Ecto neural progenitor cell (in vitro differentiated cells): ENCODE measurements at regions not wholly inside any gene's neighbourhood (a gene's known extent, or its start where the extent isn't known, plus 50 kb on each side); places are given as distances from the start of the nearest gene placed in this dataset.
"Not testable (repeated sequence)": the region's sequence is repeated elsewhere in the genome, so short reads cannot be mapped to it uniquely, and the experiment has no call there.

Source experiments
- DNase-seq: peaks from one replicate; pipeline ENCODE4 v3.0.0-alpha.2; 2018; ENCODE audit warnings: low spot score

- not testable (repeated sequence) for DNase-seq
Measured at GRCh38 chr3:94846251-94846650, 783.4 kb downstream of the NSUN3 start.

GRCh38 chr3:94862703-94863102 is 799.8 kb downstream of the NSUN3 start:
- no peak for DNase-seq

- no peak for DNase-seq
Measured at GRCh38 chr3:94869059-94869547, 806.2 kb downstream of the NSUN3 start.

GRCh38 chr3:94873751-94874150 is 810.9 kb downstream of the NSUN3 start:
- no peak for DNase-seq

- DNase-seq, result no peak
Measured at GRCh38 chr3:94875149-94875548, 812.3 kb downstream of the NSUN3 start.

GRCh38 chr3:94887065-94887464 is 824.2 kb downstream of the NSUN3 start:
- DNase-seq, result no peak

GRCh38 chr3:94896994-94897393 is 834.1 kb downstream of the NSUN3 start:
- no peak for DNase-seq

GRCh38 chr3:94904156-94904674 is 841.4 kb downstream of the NSUN3 start:
- no peak for DNase-seq

- DNase-seq, result no peak
Measured at GRCh38 chr3:94909726-94910125, 846.9 kb downstream of the NSUN3 start.

GRCh38 chr3:94912656-94913055 is 849.8 kb downstream of the NSUN3 start:
- no peak for DNase-seq

GRCh38 chr3:94927175-94927574 is 864.3 kb downstream of the NSUN3 start:
- no peak for DNase-seq

GRCh38 chr3:94928921-94929320 is 866.1 kb downstream of the NSUN3 start:
- DNase-seq, result no peak

GRCh38 chr3:94935738-94936580 is 873.1 kb downstream of the NSUN3 start:
- DNase-seq, result no peak

- no peak for DNase-seq
Measured at GRCh38 chr3:94937980-94938379, 875.1 kb downstream of the NSUN3 start.

- no peak for DNase-seq
Measured at GRCh38 chr3:94946683-94947082, 883.8 kb downstream of the NSUN3 start.

- no peak for DNase-seq
Measured at GRCh38 chr3:94961423-94962100, 898.7 kb downstream of the NSUN3 start.

GRCh38 chr3:94965867-94966475 is 903.1 kb downstream of the NSUN3 start:
- no peak for DNase-seq

- DNase-seq, result no peak
Measured at GRCh38 chr3:94967196-94967595, 904.3 kb downstream of the NSUN3 start.

- no peak for DNase-seq
Measured at GRCh38 chr3:94968519-94968918, 905.7 kb downstream of the NSUN3 start.

- DNase-seq, result no peak
Measured at GRCh38 chr3:94972066-94972465, 909.2 kb downstream of the NSUN3 start.

- DNase-seq, result no peak
Measured at GRCh38 chr3:94978084-94978483, 915.2 kb downstream of the NSUN3 start.

GRCh38 chr3:94985778-94986177 is 922.9 kb downstream of the NSUN3 start:
- DNase-seq, result no peak
